Right lung (tissue), 2 donors: ENCODE measurements at regions not wholly inside any gene's neighbourhood (a gene's known extent, or its start where the extent isn't known, plus 50 kb on each side); places are given as distances from the start of the nearest gene placed in this dataset.

Source experiments
- DNase-seq, 2 donors: peaks; one replicate each; pipeline ENCODE4 v3.0.0-alpha.2; 2013

DNA sequence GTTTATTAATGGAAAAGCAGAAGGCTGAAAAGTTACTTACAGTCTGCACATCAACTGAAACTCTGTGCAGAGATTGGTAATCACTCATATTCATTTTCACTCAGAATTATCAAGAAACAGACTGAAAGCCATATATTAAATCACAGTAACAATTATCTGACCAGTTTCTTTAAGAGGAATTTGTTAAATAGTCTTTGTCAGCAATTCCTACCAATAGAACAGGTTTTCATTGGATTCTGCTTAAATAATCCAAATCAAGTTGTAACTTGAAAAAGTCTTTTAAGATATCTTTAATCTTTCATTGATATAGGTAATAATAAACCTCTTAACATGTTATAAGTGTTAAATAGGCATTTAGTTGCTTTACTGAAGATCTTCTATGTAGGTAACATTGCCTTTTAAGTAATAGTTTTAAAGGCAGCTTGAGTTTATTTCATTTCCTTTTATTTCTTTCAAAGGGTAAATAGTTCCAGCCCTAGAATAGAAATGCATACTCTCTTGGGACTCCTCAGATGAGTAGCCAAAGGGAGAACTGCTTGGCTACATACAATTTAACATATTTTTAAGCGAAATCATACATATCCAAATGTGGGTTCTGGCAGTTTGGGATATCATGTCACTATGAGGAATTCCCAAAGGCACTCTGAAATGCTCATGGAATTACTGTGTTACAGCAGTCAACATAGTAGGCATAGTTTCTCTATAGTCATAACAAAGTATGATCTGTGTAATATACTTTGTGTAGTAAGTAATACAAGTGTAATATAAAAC, 326.0 kb upstream of the SPRY2 start:
- DNase-seq: no peak

DNA sequence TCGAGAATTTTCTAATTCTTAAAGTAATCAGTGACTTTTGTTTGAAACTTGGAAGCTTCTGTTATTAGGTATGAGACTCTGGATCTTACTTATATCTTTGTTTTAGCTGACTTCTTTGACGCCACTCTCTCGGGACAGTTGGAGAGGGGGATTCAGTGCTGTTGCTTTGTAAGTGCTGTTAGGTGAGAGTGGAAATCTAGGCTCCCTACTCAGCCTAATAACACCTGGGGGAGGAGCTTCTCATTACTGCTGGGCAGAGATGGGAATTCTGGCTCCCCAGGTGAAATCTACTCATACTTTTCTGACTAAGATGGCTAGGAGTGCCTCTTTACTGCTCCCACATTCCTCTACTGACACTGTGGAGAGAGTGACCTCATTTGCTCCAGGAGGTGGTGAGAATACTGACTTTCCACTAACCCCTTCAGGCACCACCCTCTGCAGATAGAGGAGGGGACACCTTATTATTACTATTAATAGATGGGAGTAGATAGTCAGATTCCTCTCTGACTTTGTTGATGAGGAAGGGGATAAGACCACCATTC, 324.9 kb upstream of the SPRY2 start:
- DNase-seq: no peak

DNA sequence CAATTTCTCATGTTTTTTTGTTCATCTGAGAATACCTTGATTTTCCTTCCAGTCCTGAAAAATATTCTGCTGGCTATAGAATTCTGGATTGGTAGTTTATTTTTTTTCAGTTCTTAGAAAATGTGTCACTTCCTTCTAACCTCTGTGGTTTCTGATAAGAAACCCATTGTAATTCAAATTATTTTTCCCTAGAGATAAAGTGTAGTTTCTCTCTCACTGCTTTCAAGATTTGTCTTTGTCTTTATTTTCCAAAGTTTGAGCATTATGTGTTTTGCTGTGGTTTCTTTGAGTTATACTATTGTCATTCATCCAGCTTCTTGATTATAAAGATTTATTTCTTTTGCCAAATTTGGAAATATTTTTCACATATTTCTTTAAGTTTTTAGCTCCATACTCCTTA, 324.0 kb upstream of the SPRY2 start:
- no peak for DNase-seq

DNA sequence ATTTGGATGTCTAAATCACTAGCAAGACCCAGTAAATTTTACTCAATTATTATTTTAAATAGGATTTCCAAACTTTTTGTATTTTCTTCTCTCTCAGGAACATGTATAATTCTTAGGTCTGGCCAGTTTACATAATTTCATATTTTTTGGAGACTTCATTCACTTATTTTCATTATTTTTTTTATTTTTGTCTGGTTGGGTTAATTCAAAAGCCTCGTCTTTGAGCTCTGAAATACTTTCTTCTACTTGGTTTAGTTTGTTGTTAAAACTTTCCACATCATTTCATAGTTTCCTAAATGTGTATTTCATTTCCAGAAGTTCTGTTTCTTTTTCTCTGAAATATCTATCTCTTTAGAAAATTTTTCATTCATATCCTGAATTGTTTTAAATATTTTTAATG, 322.9 kb upstream of the SPRY2 start:
- DNase-seq: no peak

DNA sequence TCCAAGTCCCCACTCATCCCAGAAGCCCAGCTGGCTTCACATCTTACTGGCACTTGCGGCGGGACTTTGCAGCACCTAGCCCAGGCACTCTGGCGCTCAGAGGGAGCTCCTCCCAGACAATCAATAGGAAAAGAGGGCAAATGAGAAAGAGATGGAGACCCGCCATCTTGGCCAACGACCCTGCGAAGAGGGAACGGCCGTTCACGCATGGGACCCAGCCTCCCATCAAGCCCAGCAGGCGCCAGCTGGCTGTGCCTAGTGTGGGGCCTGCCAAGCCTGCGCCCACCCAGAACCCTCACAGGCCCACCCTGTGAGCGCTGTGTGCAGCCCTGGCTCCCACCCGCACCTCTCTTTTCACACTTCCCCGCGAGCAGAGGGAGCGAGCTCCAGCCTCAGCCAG, 317.8 kb upstream of the SPRY2 start:
- no peak for DNase-seq

DNA sequence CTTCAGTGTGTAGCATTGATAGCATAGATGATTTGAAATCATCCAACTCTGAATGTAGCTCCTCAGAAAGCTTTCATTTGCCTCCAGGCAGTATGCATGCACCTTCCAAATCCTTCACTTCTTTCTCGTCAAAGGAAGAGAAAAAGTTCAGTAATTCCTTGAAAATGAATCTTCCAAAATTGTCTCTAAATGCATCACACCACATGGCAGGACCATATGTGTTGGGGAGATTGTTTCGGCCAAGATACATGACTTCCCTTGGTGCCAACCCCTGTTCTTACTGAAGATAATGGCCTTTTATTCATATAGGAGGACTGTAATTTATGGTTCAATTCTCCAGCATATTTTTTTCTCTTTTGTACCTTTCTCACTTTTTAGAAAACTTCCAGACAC, 315.6 kb upstream of the SPRY2 start:
- DNase-seq: no peak

DNA sequence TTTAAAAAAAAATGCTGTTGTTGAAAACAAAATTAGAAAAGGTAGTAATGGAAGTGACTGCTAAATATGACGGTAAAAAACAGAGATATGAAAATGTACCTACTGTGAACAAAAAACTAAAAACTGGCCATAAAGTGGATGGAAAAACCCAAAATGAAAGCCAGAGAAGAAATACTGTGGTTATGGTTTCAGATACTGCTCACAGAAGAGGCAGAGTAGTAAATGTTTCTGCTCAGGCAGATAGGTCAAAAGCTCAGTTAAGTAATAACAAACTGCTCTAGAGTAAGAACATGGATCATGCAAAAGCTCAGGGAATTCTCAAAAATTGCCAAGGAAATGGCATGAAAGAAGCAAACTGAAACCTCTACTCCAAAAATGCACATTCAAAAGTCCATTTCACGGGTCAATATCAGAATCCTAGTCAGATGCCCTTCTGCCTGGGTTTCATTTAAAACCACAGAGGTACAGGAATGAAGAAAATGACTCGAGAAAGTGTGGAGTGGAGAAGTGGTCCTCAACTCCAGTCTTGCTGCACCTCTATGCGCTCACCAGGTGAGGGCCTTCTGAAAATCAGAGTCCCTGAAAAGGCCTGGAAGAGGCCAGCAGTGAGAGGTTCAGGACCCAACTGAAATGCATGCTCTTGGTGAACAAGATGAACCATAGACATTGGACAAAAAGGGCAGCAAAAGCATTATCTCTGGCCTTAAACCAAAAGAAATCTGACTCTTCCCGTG, 315.0 kb upstream of the SPRY2 start:
- DNase-seq: no peak

DNA sequence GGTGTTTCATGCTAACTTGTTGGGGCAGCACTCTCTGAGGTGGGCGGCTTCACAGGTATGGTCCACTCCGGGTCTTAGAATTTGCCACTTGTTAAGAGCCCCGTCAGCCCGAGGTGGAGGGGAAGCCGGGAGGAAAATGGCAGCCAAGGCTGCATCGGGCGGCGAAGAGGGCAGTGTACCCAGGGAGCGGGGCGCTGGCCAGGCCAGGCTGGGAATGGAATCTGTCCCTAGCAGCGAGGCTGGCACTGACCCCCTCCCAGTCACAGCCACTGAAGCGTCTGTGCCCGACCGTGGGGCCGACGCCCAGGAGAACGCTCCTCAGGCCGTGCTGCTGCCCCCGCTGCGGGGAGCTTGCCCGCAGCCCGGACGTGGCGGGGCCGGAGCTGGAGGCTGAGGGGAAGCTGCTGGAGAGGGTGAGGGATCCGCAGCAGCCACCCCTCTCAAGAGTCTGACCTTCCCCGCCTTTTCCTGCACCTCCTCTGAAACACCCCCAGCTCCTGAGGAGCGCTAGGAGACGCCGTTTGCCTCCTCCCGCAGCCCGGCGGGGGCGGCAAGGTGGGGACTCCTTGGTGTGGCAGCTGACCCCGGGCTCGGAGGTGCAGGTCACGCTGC, 313.8 kb upstream of the SPRY2 start:
- DNase-seq: peak in 1 of 2 donors; percentile 15

DNA sequence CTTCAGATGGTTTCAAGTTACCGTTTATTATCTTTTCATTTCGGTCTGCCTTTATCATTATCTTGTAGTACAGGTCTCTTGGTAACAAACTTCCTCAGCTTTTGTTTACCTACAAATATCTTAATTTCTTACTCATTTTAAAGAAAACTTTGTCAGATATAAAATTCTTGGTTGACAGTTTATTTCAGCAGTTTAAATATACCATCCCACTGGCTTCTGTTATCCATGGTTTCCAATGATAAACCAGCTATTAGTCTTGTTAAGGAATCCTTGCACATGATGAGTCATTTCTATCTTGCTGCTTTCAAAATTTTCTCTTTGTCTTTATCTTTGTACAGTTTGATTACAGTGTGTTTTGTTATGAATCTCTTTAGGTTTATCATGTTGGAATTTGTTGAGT, 308.3 kb upstream of the SPRY2 start:
- DNase-seq: no peak

DNA sequence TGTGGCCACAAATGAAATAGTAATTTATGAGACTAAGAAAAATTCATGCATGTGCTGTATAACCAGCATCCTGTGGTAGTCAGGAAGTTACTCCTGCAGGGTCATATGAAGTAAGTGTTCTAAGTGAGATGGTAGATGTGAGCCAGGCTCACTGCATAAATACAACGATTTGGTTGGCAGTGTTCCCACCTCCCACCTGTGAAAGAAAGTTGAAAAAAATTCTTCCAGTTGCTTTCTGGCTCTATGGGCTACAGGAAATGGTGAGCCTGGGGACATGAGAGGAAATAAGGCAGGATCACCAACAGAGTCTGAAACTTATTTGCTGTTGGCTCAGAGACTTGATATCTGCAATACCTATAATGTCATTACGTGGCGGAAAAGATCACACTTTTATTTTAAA, 301.7 kb upstream of the SPRY2 start:
- no peak for DNase-seq

DNA sequence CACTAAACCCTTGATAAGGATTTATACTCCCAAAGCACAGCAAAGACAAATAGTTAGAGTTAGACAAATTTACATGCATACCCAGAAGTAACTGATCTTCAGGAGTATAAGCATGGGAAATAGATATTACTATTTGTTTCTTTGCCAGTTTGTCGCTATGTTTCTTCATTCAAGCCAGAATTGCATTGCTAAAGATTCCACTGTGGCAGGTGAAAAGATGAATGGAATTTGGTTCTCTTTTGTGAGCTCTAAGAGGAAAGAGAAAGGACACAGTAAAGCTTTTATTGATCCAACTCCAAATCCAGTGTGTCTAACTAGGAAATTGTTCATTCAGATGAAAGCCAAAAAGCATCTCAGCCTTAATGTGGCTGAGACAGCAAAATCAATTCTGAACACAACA, 292.3 kb upstream of the SPRY2 start:
- no peak for DNase-seq

DNA sequence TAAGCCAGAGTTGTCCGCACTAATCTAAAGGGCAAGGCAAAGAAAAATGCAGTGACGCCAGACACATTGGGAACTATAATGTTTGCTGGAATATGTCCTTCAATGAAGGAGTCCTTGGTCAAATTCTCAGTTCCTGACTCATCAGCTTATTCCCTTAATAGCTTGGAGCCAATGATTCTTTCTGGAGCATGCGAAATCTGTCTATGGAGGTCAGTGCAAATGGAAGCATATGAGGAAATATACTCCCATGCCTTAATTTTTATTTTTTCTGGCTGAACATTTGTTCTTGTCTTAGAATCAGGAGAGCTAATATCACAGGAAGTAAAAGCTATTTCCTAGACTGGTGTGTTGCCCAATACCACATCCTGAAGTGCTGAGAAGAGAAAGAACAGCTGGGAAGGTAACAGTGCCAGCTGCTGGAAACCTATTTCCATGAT, 289.8 kb upstream of the SPRY2 start:
- peak; percentile 15 to 31 for DNase-seq

DNA sequence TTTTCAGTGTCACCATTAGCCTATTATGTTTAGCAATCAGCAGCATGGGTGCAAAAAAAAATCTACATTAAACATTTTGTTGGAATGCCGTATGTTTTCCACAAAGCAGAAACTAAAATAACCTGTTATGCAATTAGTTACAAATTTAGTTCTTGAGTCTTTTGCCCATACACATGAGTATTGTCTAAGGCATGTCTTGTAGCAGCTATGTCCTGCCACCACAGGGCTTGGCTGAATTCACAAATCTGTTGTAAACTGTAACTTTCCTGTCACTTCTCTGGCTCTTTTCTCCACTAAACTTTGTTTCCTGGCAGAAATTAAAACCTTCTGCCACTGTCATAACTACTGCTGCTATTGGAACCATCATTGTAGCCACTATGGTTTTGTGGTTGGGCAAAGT, 277.9 kb upstream of the SPRY2 start:
- DNase-seq: no peak

DNA sequence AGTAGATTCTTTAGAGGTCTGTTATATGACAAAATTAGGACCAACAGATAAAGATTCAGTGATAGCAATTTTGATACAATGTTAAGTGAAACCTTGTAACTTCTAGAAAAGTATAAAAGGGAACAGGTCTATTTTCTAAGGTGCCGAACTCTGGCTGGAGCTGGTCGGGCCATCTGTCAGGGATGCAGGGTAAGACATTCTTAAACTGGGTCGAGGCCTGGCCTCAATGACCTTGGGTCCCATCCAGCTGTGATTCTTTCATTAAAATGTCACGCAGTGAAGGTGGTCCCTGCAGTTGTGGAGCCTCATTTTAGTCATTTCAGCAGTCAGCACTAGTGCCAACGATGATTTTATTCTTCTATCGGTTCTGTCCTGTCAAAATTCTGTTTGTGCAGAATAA, 271.9 kb upstream of the SPRY2 start:
- no peak for DNase-seq

DNA sequence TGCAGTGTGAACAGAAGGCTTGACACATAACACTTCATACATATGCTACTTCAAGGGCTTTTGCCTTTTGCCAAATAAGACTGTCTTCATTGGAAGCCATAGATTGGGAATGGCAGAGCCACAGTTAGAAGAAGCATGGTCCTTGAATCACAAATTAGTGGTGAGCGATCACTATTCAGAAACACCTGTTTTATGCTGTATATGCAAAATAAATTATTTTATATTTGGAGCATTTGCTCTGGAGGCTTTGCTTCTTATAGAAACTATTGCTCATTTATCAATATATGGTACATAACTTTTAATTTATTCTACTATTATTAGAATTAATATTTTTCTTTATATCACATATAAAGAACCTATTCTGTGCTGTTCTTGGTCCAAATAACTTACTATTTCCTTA, 270.4 kb upstream of the SPRY2 start:
- no peak for DNase-seq

DNA sequence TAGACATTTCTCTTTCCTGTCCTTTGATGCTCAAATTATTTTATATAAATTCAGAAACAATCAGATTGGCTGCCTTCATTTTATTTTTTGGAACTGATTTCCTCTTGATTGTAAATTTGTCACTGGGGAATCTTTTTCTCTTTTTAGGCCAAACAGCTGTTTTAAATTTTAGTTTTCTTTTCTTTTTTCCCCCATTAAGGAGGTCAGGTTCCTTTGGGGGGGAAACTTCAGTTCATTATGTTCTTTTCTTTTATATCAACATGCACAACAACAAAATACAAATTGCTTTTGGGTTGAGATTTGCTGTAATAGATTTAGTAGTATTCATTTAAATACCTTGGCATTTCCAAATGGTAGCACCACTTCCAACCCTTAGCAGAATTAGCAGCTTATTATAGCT, 264.8 kb upstream of the SPRY2 start:
- DNase-seq: no peak

DNA sequence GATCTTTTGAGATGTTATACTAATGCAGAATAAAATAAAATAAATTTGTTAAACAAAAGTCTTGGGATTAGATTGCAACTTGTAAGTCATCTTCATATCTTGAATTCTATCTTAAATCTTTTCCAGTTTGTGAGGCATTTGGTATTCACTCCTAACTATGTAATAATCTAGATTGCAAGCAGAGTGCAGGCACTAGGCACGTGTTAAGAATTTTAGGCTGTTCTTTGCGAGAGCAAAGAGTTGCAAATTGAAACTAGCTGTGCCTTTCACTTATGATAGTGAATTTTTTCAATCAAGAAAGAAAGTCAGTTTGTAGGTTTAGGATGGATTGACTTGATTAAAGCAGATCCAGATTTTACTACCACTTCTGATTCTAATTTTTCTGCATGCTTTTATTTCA, 264.1 kb upstream of the SPRY2 start:
- no peak for DNase-seq

DNA sequence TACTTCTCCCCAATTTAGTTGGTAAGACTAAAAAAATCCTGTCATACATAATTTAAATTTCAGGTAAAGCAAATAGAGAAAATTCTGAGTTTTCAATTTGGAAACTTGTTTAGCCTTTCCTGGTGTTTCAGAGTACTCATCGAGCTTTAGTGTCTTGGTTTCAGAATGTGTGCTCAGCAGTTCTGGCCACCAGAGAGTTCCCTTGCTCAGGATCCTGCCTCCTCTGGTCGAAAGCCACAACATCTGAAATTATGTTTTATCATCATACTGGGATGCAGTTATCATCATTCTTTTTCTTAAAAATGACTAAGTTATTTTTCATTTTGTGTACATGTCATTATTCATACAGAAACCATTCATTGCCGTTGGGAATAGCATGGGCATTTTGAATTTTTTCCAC, 263.2 kb upstream of the SPRY2 start:
- DNase-seq: no peak

DNA sequence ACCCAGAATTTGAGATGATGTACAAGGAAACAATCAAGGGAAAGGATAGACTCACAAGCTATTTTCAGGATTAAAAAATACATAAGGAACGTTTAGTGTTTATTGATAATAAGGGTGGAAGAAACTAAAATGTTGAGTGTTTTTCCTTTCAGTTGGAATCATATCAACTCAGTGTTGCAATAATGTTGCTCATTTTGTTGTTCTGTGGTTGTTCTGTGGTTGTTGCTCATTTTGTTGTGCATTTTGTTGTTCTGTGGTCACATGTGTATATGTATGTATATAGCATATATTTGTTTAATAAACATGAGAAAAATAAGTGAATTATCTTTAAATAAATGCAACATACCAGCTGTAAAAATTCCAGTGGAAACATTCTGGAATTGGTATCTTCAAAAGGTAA, 262.4 kb upstream of the SPRY2 start:
- no peak for DNase-seq

DNA sequence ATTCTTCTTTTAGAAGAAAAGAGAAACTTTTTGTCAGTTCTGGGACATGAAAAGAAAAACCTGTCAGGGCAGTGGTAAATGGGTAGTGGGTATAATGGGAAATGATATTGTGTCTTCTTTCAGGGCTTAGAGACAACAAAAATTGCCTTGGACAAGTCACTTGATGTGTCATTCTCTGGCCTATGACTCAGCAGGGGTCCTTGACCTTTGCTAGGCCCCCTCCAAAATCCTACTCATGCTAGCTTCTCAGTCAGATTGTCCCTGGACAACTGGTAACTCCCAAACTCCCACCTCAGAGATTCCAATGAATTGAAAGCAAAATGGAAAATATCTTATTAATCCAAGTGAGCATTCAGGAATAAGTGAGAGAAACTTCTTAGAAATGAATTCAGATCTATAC, 258.8 kb upstream of the SPRY2 start:
- DNase-seq: no peak

DNA sequence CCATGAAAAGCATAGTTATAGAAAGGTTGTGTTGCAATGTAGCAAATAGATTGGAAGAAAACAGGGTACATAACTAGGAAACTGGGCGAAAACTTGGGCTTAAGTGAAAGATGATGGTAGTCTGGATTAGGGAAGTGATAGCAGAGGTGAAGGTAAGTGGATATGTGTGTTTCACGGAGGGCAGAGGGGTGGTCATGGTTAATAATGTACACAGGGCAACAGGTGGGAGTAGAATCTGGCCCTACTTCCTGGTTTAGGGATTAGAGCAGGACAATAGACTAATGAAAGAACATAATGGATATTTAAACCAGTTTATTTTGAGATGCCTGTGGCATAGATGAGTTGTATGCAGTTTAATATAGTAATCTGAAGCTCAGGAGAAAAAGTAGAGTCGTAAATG, 257.3 kb upstream of the SPRY2 start:
- no peak for DNase-seq

DNA sequence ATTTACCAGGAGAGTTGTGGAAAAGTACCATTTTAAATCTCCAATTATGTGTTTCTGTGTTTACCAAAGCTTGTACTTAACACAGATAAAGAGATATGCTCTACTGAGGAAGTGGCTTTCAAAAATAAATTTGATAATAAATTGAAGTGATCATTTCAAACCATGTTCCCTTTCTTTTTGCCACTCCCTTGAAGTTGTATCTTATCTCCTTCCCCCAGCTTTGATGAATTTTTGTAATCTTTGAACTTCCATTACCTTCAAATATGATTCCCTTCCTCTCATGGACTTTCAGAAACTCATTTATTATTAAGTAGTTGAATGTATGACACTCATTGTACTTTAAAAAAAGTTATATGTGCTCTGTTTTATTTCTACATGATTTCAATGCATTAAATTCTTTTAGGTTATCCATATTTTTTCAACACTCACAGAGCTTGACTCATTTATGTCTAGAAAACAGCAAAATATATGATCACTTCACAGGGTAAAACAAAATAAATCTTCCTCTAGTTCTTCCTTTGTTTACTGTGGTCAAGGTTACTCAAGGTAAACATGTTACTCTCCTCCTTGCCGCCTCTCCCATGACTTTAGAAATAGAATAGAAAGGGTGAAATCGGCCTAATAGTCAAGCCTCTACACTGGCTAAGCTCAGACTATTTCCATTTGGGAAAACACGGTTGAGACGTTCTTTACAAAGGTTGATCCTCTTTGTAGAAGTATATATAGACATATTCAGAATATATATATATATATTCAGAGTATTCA, 251.2 kb upstream of the SPRY2 start:
- DNase-seq: no peak
